ENCODE measurements at regions not wholly inside any gene's neighbourhood (a gene's known extent, or its start where the extent isn't known, plus 50 kb on each side); places are given as distances from the start of the nearest gene placed in this dataset.
A peak's percentile ranks its signal among the peaks of the same experiment; 100 is the strongest.

DNA sequence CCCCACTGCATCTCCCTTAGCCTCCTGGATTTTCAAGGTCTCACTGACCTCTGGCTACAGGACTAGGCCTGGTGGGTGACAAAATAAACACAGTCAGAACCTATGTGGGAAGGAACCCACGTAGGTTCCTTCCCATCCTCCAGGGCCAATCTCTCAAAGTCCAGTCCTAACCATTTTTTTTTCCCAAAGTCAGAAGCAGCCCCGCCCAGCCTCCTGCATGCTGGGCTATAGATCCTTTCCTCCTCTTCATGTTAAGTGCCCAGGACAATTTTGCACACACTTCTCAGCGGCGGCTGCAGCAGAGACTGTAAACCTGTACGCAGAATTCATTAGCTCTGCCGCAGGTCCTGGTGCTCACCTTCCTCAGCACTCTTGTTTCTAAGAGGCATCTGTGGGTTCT lies 285.8 kb downstream of the NPIPA8 start:
- no peak for DNase-seq

GRCh38 chr16:18050234-18050633 lies 286.3 kb downstream of the NPIPA8 start:
- no peak for DNase-seq

DNA sequence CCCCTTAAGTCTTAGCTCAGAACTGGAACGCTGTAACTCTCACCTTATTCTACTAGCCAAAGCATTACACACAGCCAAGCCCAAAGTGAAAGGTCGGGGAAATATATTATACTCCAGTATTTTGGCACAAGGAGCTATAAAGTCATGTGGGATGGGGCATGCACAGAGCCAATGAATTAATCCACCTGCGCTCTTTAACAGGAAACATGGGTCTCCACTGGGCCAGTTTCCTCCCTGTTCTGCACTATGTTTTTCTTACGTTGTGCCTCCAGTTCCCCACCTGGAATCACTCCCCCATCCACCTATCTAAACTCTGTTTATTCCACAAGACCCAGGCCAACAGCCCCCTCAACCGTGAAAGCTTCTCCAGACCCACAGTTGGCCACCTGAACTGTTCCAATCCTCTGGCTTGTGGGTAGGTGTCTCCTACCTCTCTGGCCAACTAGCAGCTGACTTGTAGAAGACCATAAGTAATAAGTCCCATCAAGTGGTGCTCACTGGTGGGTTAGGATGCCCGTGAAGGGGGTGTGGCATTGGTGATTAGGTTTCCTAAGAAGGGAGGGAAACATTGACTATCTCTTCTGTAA lies 286.9 kb downstream of the NPIPA8 start:
- no peak for DNase-seq

DNA sequence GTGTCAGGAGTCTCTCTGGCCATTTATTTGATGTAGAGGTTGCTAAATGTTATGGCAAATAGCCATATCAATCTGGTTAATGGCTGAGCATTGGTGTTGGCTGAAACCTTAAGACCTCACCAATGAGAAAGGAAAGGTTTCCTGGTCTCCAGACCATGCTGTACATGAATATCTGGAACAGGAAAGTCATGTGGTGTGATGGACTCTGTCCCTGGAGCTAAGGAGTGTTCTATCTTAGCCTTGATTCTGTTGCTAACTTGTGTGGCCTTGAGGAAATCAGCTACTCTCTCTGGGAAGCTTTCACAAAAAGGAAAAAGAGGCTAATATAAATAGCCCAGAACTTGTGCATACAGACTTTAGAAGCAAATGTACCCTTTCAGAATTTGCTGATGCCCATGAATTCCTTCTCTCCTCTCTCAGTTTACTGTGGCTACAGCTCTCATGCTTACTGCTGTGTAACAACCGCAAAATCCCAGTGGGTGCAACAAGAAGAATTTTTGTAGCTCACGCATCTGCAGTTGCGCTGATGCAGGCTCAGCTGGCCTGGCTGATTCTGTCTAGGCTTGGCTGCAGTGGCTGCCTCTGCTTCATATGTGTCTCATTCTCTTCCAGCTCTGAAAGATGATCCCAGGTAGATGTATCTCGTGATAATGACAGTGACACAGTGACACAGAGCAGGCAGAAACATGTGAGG lies 287.5 kb downstream of the NPIPA8 start:
- DNase-seq: no peak

DNA sequence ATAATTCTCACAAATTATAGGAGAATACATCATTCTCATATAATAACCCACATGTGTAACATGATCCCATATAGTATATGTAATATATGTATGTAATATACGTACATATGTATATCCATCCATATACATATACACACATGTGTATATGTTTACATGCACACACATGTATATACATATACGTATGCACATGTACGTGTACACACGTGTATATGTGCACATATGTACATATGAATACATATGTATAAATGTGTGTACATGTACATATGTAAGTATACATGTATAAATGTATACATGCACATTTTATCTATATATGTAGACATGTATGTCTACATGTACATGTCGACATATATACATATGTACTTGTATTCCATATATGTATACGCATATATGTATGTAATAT lies 288.8 kb downstream of the NPIPA8 start:
- DNase-seq: no peak

DNA sequence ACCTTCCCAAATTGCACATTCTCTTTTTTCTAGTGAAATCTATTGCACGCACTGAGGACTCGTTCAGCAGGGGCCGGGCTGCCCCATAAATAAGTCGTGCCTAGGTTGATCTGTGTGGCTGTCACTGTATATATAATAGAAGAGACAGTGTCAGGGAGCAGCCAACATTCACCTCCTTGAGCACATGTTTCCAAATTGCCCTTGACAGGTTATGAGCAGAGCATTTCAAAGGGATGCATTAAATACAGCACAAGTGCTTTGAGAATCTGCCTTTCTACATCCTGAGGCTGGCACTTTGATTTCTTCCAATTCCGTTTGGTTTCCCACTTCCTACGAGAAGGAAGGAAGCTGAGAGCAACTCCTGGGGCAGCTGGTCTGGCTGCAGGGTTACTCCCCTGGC lies 291.2 kb downstream of the NPIPA8 start:
- peak; percentile 54 for DNase-seq

GRCh38 chr16:18041864-18042834 lies 294.4 kb downstream of the NPIPA8 start:
- no peak for DNase-seq

DNA sequence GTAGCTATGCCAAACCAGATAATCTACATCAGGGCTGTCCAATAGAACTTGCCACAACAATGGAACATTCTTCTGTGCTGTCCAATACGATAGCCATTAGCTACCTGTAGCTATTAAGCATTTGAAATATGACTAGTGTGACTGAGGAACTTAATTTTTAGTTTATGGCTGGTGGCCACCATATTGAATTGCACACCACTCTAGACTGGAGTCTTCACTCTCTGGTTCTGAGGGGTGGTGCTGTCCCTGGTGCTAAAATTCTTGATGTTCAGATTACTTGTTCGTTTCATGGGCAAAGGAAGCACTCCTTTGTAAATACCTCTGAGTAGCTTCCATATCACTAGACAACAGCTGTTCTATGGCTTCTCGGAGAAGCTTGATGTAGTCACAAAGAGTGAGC lies 296.6 kb downstream of the NPIPA8 start:
- no peak for DNase-seq

DNA sequence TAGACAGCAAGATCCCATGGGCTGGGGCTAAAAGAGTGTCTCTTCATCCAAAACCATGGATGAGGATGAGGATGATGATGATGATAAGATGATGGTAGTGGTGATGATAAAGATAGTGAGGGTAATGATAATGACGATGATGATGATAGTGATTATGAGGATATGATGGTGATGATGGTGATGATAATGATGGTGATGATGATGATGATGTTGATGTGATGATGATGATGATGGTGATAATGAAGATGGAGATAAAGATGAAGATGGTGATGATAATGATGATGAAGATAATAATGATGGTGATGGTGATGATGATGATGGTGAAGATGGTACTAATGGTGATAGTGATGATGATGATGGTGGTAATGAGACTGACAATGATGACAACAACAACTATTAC lies 299.5 kb downstream of the NPIPA8 start:
- DNase-seq: no peak

DNA sequence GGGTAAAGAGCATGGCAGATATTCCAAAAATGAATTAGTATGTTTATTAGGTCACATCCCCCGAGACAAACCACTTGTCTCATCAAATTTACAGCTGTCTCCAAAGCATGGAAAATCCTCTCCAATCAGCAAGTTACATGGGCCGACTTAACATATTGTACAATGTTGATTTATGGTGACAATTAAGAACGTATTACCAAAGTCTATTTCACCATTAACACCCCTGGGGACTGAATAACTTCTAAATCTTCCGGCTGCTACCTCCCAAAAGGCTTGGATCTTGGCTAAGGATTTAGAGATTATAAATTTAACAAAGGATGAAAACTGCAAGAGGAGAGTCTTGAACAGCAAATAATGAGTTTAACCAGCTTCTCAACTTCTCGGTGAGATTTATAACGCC lies 311.9 kb downstream of the NPIPA8 start:
- DNase-seq: no peak

DNA sequence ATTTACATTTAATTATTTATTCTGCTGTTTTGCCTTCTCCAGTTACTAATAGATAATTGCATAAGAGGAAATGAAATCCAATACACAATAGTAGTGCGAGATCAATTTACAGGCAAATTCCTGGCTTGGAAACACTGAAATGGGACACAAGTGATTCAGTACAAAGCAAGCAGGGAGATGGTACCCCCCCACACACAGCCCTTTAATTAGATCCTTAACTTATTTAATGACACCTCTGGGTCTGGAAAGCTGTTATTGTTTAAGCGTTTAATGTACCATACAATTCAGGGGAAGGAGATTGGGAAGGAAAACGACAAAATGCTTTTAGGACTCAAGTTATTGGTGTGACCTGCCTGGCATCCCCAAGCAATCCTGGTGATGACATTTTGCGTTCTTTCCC lies 318.2 kb downstream of the NPIPA8 start:
- DNase-seq: no peak

DNA sequence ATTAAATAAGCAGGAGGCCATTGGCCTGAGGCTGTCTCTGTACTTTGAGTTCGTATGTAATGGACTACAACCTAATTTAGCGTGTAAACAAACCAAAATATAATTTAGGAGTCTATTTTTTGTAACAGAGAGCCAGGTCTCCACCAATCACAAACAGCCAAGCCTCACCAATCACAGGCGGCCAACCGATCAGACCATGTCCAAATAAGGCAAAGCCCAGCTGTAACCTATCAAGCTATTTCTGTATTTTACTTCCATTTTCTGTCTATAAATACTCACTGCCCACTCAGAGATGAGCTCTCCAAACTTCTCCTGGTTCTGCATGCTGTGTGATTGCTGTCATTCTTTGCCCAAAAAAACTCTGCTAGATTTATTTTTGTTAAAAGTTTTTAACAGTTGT lies 322.7 kb downstream of the NPIPA8 start:
- DNase-seq: no peak

GRCh38 chr16:18008356-18008755 lies 328.2 kb downstream of the NPIPA8 start:
- no peak for DNase-seq

- no peak for DNase-seq
Measured at GRCh38 chr16:18003033-18003432, 333.5 kb downstream of the NPIPA8 start.

DNA sequence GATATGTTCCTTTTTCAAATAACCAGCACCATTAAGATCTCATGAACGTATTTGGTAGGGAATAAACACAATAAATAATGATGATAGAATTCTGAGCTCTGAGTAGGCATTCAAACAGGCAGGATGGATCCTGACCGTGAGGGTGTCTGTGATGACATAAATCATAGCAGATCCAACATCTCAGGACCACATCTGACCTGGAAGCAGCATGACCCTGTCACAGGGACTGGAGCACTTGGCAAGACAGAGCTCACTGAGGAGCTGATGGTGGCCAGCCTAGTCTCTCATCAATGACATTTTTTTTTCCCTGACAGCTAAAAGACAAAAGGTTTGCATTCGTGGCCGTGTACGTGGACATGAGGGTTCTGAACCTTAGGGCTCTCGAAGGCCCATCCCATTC lies 337.5 kb downstream of the NPIPA8 start:
- no peak for DNase-seq

DNA sequence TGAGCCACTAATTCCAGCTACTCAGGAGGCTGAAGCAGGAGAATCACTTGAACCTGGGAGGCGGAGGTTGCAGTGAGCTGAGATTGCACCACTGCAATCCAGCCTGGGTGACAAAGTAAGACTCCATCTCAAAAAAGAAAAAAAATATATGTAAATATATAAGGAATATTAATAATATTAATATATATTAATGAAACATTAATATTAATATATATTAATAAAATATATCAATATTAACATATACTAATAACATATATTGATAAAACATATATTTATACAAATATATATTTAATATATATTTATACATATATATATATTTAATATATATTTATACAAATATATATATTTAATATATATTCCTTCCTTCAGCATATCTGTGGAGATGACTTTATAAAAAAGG lies 338.0 kb downstream of the NPIPA8 start:
- DNase-seq: no peak

DNA sequence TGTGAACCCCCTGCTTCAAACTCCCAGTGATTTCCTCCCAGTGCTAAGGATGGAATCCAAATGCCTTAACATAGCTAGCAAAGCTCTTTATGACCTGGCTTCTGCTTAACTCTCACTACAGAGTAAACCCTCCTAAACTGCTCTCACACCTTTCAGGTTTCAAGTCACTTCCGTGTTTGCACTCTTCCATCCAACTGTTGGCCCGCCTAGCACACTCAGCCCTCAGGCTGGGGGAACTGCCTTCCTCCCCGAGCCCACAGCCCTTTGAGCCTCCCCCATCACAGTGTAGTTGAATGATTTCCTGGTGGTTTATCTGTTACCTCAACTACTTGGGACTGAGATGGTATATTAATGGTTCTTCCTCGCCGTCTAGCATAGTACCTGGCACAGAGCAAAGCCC lies 342.5 kb downstream of the NPIPA8 start:
- DNase-seq: no peak

DNA sequence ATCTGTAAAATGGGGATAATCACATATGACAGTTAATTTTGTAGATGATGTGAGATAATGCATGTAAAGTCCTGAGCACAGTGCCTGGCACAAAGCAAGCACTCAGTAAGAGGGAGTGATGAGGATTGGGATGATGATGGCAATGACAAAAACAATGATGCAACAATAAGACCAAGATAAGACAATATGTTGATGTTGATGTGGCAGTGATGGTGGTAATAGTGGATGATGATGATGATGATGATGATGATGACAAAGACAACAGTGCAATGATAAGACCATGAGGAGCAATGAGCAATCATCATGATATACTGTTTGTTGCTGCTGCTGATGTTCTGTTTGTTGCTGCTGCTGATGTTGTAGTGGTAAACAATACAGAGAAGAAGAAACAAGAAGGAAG lies 344.1 kb downstream of the NPIPA8 start:
- DNase-seq: no peak

DNA sequence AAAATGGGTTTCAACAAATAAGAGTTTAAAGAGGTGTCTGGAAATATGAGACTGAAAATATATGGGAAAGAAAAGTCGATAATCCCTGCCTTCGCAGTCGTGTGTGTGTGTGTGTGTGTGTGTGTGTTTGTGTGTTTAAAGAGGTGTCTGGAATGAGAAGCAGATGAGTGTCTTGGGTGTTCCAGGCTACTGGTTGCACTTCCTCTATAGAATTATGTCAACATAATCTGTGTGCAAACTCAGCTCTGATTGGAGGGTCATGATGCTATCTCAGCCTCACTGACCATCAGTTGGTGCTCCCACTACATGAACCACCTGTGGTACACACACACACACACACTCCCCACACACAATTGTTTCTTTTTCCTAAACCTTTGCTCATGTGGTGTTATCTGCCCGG lies 347.3 kb downstream of the NPIPA8 start:
- no peak for DNase-seq

DNA sequence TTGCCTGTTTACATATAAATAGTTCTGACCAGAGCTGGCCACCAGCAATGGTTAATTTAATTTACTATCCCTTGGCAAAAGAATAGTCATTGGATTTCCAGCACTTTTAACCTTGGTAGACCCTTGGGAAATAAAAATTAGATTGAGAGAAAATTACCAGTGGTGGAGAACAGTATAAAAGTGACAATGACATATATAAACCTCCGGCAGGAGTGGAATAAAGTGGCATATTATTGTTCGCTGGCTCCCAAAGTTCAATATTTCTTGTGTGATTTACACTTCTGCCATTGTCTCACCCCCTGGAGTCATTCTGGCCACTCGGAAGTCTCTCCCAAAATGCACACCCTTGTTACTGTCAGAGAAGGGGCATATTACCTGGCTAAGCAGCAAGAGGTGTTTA lies 347.7 kb downstream of the NPIPA8 start:
- no peak for DNase-seq

- no peak for DNase-seq
Measured at GRCh38 chr16:17986991-17987390, 349.5 kb downstream of the NPIPA8 start.

DNA sequence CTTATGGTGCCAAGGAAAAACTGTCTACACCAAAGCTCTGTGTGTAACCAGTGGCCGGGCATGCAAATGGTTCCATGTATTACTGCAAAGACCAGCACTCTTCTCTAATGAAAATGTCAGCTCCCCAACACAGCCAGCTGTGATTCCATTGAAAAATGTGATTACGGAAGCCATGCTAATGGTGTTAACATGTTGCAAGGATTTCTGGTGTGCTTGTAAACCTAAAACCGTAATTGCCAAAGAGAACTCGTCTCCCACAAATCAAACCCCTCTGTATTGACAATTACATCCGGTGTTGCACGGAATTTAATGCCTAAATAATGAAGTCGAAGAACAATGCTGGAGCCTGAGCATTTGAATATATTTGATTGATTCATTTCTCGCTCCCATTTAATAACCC lies 351.7 kb downstream of the NPIPA8 start:
- no peak for DNase-seq

DNA sequence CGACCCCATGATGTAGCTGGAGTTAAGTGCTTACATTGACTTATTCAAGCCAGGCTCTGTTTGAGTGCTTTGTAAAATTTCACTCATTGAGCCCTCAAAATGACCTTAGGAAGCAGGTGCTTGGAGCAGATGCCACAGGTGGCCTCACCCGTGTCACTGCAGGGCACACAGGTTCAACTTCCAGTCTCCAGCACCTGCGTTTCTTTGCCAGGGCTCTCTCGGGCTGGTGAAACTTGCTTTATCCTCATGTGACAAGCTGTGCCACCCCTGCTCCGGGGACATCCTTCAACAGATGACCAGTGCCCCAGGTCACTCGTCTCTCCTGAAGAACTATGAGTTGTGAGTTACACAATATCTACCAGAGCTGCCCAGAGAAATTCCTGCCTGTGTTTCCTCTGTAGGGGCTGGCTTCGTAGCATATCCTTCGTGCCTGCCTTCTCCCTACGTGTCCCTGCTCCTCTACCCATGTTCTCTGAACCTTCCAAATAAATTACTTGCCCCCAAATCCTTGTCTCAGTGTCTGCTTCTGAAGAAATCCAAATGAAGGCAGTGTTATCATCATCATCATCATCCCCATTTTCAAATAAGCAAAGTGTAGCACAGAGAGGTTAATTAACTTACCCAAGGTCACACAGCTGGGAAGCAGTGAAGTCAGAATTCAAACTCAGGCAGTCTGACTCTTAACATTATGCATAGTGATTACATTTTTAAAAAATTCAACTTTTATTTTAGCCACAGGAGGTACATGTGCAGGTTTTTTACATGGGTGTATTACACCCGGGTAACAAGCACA lies 352.5 kb downstream of the NPIPA8 start:
- no peak for DNase-seq
